HG02973 (cell line): ENCODE measurements at regions not wholly inside any gene's neighbourhood (a gene's known extent, or its start where the extent isn't known, plus 50 kb on each side); places are given as distances from the start of the nearest gene placed in this dataset.
"Not testable (repeated sequence)": the region's sequence is repeated elsewhere in the genome, so short reads cannot be mapped to it uniquely, and the experiment has no call there.

Experiments used
- ATAC-seq: cut with Tn5 transposase; IDR thresholded peaks from one replicate; pipeline ENCODE4 v1.9.1; 2021; ENCODE audit warnings: moderate library complexity; ENCODE audit not compliant: unreplicated experiment

- no peak for ATAC-seq
These were observed 830.6 kb upstream of the SEMA6A start for GRCh38 chr5:117405197-117405596.

GRCh38 chr5:117394506-117395157 is 820.0 kb upstream of the SEMA6A start:
- ATAC-seq: no peak

DNA sequence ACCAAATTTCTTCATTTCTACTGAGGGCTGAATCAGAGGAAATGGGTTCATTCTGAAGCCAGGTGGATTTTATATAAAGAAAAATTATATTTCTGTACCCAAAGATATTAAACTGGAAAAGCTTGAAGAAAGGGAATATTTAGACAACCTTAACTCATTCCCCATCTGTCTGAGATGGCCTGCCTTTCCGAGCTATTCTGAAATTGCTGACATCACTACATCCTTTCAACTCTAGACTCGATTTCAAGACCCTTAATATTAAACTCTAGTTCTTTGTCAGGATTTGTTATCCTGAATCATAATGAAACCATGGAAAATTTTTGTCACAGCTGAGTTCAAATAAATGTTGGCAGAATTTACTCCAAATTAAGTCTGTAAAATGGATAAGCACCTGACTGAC is 818.5 kb upstream of the SEMA6A start:
- no peak for ATAC-seq

- no peak for ATAC-seq
These were observed 805.7 kb upstream of the SEMA6A start for GRCh38 chr5:117380316-117380715.

DNA sequence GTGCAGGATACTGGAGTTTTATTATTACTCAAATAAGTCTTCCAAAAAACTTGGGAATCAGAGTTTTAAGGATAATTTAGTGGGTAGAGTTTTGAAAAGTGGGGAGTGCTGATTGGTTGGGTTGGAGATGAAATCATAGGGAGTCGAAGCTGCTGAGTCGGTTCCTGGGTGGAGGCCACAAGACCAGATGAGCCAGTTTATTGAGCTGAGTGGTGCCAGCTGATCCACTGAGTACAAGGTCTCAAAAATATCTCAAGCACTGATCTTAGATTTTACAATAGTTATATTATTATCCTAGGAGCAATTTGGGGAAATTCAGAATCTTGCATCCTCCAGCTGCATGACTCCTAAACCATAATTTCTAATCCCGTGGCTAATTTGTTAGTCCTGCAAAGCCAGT is 804.9 kb upstream of the SEMA6A start:
- no peak for ATAC-seq

- no peak for ATAC-seq
These were observed 802.1 kb upstream of the SEMA6A start for GRCh38 chr5:117376748-117377147.

- no peak for ATAC-seq
These were observed 785.3 kb upstream of the SEMA6A start for GRCh38 chr5:117359895-117360294.

- no peak for ATAC-seq
These were observed 783.3 kb upstream of the SEMA6A start for GRCh38 chr5:117357886-117358285.

DNA sequence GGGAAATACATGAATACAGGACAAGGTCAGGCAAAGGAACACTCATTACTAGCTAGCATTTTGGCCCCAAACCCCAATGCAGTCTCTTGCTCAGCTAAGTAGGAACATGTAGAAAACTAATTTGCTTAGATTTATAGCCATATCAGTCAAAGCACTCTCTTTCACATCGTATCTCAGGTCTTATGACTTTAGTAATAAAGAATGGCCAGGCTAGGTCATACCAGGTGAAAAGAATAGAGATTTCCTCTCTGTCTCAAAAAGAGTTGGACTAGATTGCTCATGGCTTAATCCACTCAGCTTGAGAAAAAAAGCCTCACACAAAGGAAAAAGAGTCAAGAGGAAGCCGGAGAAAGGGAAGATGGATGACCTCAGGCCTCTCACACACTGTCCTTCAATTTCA is 772.7 kb upstream of the SEMA6A start:
- ATAC-seq: no peak

- ATAC-seq: not testable (repeated sequence)
These were observed 769.1 kb upstream of the SEMA6A start for GRCh38 chr5:117343726-117344125.

DNA sequence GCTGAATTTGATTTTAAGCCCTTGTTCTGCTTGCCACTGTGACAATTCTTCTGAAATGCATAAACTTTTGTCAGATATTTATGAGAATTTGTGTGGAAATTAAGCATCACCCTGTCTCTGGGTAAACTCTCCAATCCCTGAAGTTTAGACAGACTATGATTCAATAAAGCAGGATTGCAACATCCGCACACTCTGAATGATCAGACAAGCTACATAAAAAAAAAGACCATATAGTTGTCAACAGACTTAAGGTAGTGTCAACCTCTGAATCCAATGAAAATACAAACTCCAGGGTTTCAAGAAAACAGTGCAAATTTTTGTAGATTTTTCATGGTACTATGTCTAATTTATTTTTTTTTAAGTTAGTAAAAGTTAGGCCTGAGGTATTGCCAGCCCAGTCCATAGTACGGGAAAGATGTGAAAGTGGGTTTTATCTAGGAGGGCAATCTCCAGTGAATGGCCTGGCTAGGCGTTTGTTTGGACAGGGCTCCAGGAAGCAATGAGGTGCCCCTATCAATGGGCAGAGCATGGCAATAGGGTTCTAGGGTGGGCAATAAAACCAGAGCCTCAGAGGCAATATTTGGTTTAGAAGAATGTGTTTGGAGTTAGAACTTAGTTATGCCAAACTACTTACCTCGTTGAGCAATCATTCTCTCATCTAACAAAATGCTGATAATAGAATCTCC is 762.6 kb upstream of the SEMA6A start:
- ATAC-seq: no peak

- no peak for ATAC-seq
These were observed 761.6 kb upstream of the SEMA6A start for GRCh38 chr5:117336208-117336607.

GRCh38 chr5:117333011-117333410 is 758.4 kb upstream of the SEMA6A start:
- ATAC-seq: no peak

GRCh38 chr5:117332341-117332740 is 757.7 kb upstream of the SEMA6A start:
- no peak for ATAC-seq

- ATAC-seq: no peak
These were observed 752.9 kb upstream of the SEMA6A start for GRCh38 chr5:117327511-117327910.

- ATAC-seq: no peak
These were observed 752.4 kb upstream of the SEMA6A start for GRCh38 chr5:117326997-117327396.

DNA sequence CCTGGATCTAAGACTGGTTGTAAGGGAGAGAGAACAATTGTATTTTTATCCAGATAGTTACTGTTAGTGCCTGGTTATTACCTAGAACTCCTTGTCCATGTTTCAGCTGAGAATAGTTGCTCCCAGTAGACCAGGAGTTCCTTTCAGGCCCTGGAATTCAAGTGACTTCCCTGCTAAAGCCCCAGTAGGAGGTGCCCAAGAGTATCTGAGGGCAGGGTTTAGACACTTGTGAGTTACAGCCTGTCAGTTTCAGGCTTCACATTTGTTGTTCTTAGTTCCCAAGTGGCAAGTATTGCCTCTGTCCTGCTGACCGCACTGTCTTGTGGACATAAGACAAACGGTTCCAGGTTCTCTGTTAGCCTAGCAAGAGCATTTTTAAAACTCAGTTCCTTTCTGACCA is 743.9 kb upstream of the SEMA6A start:
- ATAC-seq: no peak

DNA sequence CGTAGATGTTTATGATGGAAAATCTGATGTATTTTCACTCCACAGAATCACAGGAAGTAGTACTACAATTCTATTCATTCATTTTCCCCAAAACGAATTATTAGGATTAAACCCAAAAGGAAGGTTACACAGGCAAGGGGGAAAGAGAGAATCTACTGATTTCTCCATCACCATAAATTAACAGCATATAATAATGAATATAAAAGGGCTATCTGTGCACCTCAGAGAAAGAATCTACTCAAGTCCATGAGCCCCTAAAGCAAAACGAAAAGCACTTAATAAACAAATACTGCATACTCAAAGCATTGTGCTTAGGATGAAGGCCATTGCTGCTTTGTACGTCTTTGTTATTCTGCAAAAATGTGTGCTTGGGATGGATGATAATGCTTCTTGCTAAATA is 740.5 kb upstream of the SEMA6A start:
- ATAC-seq: no peak

GRCh38 chr5:117304512-117305107 is 730.0 kb upstream of the SEMA6A start:
- ATAC-seq: not testable (repeated sequence)

GRCh38 chr5:117302949-117303348 is 728.3 kb upstream of the SEMA6A start:
- ATAC-seq: no peak

DNA sequence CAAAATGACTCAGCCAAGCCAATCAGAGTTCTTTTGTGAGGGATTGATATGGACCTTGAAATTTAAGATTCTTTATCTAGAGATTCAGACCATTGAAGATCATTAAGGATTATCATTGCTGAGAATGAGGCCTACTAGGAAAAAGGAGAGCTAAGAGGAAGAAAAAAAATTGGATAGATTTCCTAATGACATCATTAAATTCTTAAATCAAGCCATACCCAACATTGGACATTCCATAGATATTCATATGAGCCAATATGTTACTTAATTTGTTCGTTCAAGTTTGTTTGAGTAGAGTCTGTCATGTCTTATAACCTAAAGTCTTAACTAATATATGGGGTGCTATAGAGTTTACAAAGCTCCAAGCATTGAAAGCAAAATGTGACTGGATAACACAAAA is 727.9 kb upstream of the SEMA6A start:
- ATAC-seq: no peak

- ATAC-seq: no peak
These were observed 725.3 kb upstream of the SEMA6A start for GRCh38 chr5:117299936-117300328.
